NCI-H345 treated with DMSO at 0.1 percent for 48 hours (cell line): ENCODE measurements at regions not wholly inside any gene's neighbourhood (a gene's known extent, or its start where the extent isn't known, plus 50 kb on each side); places are given as distances from the start of the nearest gene placed in this dataset.

ENCODE experiments used
- DNase-seq: peaks from one replicate; lab custom pipeline; 2025; ENCODE audit not compliant: unreplicated experiment; lab: John Stamatoyannopoulos, UW

DNA sequence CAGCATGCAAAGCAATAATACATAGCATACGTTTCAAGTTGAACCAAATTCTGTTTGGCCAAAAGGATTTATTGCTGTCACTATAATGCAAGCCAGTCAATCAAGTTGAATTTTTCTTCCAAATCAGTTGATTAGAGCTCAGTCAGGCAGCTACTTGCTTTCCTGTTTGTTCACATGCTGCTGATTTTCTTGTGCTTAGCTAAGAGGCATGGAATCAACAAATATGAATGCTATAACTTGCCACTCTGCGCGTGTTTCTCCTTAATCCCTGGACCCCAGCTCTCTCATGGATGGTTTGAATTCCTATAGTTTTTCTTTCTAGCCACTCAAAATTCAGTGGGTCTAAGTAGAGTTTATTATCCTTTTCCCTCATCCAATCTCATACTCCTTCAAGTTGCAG lies 311.3 kb downstream of the KLF5 start:
- DNase-seq: no peak

DNA sequence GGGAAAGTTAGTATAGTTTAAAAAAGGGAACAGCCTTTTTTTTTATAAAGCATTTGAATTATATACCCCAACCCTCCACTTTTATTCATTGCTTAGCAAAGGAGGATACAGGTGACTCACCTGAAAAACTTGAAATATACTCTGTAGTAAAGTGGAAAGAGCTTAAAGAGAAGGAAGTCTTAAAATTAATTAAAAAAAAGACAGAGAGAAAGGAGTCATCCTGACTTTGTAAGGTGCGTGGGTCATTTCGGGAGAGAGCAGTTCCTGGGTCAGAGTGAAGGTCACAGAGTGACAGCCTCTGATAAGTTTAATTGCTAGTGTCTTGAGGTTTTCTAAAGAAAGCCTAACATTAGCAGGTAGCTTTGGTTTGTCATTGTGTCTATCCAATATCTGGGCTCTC lies 310.3 kb downstream of the KLF5 start:
- DNase-seq: no peak

DNA sequence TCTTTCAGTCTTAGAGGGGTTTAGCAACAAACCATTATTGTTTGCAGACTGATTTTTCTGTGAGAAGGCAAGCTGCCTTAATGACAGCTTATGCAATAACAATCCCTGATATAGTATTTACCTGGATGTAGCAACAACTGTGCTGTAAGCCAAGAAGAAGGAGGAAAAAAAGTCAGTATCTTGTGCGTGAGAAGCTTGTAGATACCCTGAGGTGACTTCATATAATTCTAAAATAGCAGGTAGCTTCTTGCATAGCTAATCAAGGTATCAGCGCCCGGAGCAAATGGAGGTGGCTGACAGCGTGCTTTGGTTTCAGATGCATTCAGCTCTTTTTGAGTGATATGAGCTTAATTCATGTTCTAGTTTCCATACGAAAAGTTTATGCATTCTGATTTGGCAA lies 309.8 kb downstream of the KLF5 start:
- no peak for DNase-seq

GRCh38 chr13:73367886-73368285 lies 309.1 kb downstream of the KLF5 start:
- DNase-seq: no peak

DNA sequence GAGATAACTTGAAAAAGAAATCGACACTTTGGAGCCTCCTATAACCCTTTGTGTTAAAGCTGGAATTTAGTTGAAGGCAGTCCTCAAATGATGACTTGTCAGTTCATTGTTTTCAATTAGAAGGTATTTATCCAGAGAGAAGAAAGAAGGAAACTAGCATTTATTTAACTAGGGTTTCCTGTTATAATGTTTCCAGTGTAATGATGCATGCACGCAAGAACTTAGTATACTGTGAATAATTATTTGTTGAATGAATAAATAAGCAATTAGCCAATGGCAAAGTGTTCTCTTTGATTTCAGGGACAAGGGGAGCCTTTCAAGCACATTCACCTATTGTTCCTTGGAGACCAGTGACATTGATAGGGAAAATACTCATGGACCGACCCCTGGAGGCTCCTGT lies 307.4 kb downstream of the KLF5 start:
- DNase-seq: no peak

- peak; percentile 54 for DNase-seq
Observed at GRCh38 chr13:73365681-73366080, 306.9 kb downstream of the KLF5 start.

DNA sequence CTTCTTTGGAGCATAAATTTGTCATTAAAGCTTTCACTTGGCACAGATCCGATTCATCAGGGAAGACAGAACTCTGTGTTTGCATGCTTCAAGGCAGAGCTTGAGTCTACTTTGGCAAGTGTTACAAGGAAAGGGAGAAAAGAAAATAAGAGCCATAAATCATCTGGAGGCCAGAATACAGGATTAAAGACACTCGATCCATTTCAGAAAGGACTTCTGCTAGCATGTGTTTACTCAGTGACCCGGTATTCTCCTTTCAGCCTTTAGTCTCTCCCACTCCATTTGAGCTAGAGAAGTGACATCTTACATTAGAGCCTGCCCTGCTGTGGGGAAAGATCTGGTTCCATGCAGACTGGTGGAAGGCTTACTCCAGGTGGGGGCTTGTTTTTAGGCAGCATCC lies 306.4 kb downstream of the KLF5 start:
- peak; percentile 54 for DNase-seq

DNA sequence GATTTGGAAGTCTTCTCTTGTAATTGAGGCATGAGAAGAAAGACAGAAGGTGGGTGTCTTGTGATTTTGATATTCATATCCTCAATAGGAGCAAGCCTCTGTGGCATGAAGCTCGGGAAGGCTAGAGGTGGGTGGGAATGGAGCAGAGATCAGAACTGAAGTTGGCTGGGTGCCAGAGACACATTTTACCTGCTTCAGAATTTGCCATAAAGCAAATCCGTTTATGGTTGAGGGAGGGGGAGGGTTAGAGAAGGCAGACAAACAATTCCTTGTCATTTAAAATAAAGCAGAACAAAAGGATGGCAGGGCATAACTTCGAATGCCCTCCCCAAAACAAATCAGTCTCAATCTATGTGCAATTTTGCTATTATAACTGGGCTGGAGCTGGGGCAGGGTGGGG lies 305.9 kb downstream of the KLF5 start:
- peak; percentile 45 for DNase-seq

DNA sequence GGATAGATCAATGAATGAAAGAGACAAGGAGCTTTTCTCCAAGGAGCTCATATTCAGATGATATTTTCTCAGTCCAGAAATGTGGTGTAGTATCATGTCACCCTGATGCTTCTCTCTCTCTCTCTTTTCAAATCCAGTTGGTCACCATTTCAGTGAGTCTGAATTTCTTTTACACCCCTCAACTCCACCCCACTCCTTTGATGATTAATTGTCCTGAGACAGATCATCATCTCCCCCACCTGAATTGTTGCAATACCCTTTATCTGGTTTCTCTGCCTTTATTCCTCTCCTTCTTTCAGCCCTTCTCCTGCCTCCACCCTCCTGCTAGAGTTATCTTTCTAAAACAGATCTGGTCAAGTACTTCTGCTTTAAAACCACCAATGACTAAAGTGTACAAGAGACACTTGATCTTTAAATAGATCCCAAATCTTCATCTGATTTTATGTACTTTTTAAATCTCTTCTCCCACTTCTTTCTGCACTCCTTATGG lies 299.8 kb downstream of the KLF5 start:
- DNase-seq: no peak

DNA sequence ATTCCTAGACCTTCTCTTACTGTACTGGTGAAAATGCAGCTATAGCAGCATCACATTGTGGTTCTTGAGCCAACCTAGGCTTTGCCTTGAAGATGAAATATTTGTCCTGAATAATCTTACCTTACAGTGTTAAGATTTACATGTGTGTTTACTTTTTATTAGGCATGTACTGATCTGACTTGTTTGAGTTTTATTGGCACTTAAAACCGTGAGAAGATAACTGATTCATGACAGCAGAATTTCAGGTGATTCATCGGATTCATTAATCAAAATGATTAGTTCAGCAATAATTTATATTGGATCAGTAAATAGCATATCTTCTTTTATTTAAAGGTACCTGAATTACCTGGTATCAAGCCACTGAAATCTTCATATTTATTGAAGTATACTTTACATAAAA lies 296.3 kb downstream of the KLF5 start:
- no peak for DNase-seq

DNA sequence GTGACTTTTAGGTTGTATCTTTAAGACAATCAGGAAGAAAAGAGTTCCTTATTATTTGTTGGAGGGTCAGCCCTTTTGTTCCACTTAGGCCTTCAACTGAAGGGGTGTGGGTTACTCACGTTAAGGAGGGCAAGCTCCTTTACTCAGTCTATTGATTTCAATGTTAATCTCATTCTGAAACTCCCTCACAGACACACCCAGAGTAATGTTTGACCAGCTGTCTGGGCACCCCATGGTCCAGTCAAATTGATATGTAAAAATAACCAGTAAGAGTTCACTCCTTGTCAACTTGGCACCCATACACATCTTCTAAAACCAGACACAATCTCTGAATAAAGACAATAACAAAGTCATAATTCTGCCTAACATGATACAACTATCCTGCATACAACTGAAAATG lies 292.9 kb downstream of the KLF5 start:
- no peak for DNase-seq

DNA sequence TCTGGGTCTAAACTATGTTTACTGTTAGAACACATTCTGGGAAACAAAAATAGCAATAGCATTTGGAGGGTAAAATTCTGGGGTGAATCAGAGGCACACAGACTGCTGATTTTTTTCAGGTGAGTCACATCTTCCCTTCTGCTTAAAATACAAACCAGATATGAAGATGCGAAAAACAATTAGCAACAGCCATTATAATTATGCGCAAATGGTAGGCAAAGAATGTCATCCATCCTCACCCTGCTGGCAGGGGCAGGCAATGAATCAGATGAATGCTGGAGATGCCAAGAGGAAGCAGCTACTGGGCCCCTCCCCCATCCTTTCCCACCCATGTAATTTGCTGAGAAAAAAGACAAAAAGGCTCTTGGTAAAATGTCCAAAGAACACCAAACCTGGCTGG lies 282.9 kb downstream of the KLF5 start:
- no peak for DNase-seq

DNA sequence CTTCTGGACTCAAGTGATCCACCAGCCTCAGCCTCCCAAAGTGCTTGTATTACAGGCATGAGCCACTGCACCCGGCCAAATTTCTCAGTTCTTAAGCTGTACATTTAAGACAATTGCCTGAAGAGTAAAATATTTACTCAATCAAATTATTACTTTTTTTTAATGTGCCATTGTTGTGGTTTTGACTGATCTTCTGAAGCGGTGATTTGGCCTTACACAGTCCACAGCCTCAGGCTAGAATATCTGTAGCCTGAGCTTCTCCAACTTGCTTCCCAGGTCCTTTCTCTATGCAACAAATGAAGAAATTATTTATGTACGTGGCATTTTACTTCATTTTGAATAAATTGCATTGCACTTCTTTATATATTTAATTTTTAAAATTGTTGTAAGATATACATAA lies 281.3 kb downstream of the KLF5 start:
- DNase-seq: no peak

- no peak for DNase-seq
Observed at GRCh38 chr13:73339086-73339485, 280.3 kb downstream of the KLF5 start.

DNA sequence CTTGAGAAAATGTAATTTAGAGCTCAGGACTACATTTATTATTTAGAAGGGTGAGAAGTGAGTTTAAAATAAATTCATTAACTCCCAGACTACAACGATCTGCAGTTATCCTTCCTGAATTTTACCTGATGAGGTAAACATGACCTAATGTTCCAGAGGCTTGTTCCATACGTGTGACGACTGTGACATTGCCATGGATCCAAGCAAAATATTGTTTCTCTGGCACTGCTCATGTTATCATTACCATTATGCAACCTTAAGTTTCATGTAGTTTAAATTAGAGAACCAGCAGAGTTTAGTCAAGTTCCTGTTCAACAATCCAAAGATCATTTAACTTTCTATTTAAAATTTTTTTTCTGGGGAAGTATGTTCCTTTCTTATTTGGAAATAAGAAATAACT lies 279.6 kb downstream of the KLF5 start:
- no peak for DNase-seq

- DNase-seq: no peak
Observed at GRCh38 chr13:73337532-73337931, 278.7 kb downstream of the KLF5 start.

DNA sequence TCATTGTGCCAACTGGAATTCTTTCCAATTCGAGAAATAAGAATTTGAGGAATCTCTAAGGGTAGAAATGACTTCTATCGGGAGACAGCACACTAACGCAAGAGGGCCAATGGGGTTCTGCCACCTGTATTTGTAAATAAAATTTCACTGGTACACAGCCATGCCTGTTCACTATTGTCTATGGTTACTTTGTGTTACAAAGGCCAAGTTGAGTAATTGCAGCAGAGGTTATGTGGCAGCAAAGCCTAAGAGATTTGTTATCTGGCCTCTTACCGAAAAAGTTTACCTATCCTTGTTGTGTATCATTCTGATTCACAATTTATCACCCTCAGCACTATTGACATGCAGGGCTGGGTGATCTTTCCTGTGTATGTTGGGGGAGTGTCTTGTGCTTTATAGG lies 278.0 kb downstream of the KLF5 start:
- no peak for DNase-seq

GRCh38 chr13:73335944-73336343 lies 277.1 kb downstream of the KLF5 start:
- no peak for DNase-seq

DNA sequence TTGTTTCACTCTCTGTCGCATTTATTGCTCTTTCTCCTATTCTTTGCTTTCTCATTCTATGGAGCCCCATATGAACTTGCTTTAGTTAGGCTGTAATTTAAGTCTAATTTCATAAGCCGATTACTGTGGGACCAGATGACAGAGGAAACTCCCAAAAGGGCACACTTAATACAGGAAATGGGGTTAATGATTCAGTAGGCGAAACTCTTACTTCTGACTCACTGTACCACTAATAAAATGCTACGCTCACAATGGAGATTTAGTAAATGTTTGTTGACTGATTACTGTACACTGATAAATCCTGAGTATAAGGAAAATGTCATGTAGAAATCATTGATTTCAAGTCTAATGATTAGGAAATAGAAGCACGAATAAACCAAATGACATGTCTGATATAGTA lies 276.4 kb downstream of the KLF5 start:
- DNase-seq: no peak

GRCh38 chr13:73334445-73334844 lies 275.6 kb downstream of the KLF5 start:
- no peak for DNase-seq

DNA sequence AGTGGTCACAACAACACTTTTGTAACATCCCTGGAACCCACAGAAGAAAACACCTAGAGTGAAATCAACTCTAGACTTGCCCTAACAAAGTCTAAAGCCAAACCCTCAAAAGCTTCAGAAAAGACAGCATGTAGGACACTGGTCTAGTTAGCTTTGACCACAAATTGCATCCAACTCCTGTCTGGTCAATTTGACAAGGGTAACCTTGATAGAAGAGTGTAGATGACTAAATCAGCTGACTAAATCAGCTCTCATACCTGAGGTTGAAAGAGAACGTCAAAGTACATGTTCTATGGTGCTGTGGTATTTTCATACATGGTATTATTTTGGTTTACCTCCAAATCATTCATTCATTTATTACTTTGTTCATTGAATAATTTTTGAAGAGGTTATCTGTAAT lies 272.8 kb downstream of the KLF5 start:
- DNase-seq: no peak

- DNase-seq: no peak
Observed at GRCh38 chr13:73329355-73329754, 270.6 kb downstream of the KLF5 start.

DNA sequence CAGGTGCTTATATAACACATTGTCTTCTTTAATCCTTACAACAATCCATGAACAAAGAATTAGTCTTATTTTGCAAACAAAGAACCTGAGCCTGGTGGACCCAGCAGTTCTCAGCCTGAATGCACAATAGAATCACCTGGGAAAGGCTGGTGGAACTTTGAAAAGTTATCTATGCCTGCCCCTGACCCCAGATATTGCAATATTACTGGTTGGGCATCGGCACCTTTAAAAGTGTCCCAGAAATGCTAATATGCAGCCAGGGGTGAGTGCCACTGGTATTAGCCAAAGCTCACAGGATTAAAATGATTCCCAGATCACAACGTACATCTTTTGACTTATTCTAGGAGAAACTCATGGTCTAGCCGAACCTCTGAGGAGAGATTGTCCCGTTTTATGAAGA lies 268.8 kb downstream of the KLF5 start:
- DNase-seq: no peak
